ENCODE measurements at regions not wholly inside any gene's neighbourhood (a gene's known extent, or its start where the extent isn't known, plus 50 kb on each side); places are given as distances from the start of the nearest gene placed in this dataset.

GRCh38 chr4:155604718-155605626, 61.7 kb upstream of the GUCY1A1 start:
- Histone ChIP-seq H3K36me3 (ENCODE audit: control insufficient read depth in 1 of 2, insufficient read depth in 2 of 2, low read length in 2 of 2) (no peaks in the 10 kb centered on the region), H3K9me3 (ENCODE audit: control insufficient read depth in 1 of 2, low read length in 2 of 2) (no peaks in the 10 kb centered on the region), H3K9ac (ENCODE audit: low read depth in 1 of 2, low read length in 2 of 2) (no peak overlapping the region), H3K27ac (ENCODE audit: low read depth, low read length) (no peak overlapping the region), H3K27me3 (ENCODE audit: control insufficient read depth in 1 of 2, insufficient read depth in 2 of 2, low read length in 2 of 2) (no peaks in the 10 kb centered on the region), H3K4me3 (ENCODE audit: low read depth in 1 of 2, low read length in 2 of 2) (no peak overlapping the region), H3K4me1 (ENCODE audit: control insufficient read depth in 1 of 2, insufficient read depth in 2 of 2, low read length in 2 of 2) (no peaks in the 10 kb centered on the region)

GRCh38 chr4:155603360-155603891, 63.2 kb upstream of the GUCY1A1 start:
- H3K27ac ChIP-seq (ENCODE audit: low read depth, low read length), result no peak overlapping the region
- H3K4me3 ChIP-seq (ENCODE audit: low read depth in 1 of 2, low read length in 2 of 2), result no peak overlapping the region
- no peaks in the 10 kb centered on the region for H3K27me3 ChIP-seq (ENCODE audit: control insufficient read depth in 1 of 2, insufficient read depth in 2 of 2, low read length in 2 of 2)
- no peaks in the 10 kb centered on the region for H3K4me1 ChIP-seq (ENCODE audit: control insufficient read depth in 1 of 2, insufficient read depth in 2 of 2, low read length in 2 of 2)
- H3K36me3 ChIP-seq (ENCODE audit: control insufficient read depth in 1 of 2, insufficient read depth in 2 of 2, low read length in 2 of 2), result no peaks in the 10 kb centered on the region
- no peaks in the 10 kb centered on the region for H3K9me3 ChIP-seq (ENCODE audit: control insufficient read depth in 1 of 2, low read length in 2 of 2)
- no peak overlapping the region for H3K9ac ChIP-seq (ENCODE audit: low read depth in 1 of 2, low read length in 2 of 2)

DNA sequence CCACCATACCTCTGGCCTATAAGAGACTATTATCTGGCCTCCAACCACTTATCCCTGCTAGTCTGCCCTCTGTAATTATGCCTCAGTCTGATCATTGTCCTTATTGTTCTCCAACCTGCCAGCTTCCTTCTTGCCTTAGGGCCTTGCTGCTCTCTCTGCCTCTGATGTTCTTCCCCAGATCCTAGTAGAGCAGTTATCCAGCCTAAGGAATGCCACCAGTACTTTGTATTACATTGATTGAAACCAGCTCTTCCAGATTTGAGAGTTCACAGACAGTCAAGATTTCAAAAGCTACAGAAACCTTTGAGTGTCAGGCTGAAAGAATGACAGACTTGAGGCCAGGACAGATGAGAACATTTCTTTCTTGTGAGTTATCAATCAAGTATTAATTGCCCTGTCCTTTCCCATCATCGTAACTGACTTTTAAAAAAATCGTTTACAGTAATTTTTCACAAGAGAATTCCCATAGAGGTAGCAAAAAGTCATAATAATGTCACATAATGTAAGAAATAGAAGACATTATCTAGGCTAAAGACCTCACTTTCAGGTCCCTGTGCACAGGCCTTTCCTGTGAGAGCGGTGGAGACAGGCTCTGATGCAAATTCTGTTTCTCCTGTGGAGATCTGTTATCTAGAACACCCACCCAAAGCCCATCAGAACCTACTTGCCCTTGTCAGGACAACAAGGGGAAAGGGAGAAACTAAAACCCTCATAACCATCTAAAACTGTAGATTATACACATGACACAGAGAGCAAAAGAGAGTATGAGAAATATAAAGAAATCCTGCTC, 64.1 kb upstream of the GUCY1A1 start:
- H3K36me3 ChIP-seq (ENCODE audit: control insufficient read depth in 1 of 2, insufficient read depth in 2 of 2, low read length in 2 of 2), result no peaks in the 10 kb centered on the region
- H3K4me1 ChIP-seq (ENCODE audit: control insufficient read depth in 1 of 2, insufficient read depth in 2 of 2, low read length in 2 of 2), result no peaks in the 10 kb centered on the region
- no peak overlapping the region for H3K9ac ChIP-seq (ENCODE audit: low read depth in 1 of 2, low read length in 2 of 2)
- H3K9me3 ChIP-seq (ENCODE audit: control insufficient read depth in 1 of 2, low read length in 2 of 2), result no peaks in the 10 kb centered on the region
- no peak overlapping the region for H3K27ac ChIP-seq (ENCODE audit: low read depth, low read length)
- no peaks in the 10 kb centered on the region for H3K27me3 ChIP-seq (ENCODE audit: control insufficient read depth in 1 of 2, insufficient read depth in 2 of 2, low read length in 2 of 2)
- H3K4me3 ChIP-seq (ENCODE audit: low read depth in 1 of 2, low read length in 2 of 2), result no peak overlapping the region

GRCh38 chr4:155600244-155600643, 66.4 kb upstream of the GUCY1A1 start:
- no peaks in the 10 kb centered on the region for H3K9me3 ChIP-seq (ENCODE audit: control insufficient read depth in 1 of 2, low read length in 2 of 2)

GRCh38 chr4:155599596-155599995, 67.1 kb upstream of the GUCY1A1 start:
- Histone ChIP-seq H3K9me3 (ENCODE audit: control insufficient read depth in 1 of 2, low read length in 2 of 2) (no peaks in the 10 kb centered on the region), H3K4me3 (ENCODE audit: low read depth in 1 of 2, low read length in 2 of 2) (no peak overlapping the region), H3K27ac (ENCODE audit: low read depth, low read length) (no peak overlapping the region)

More at GRCh38 chr4:155600244-155600643, 66.4 kb upstream of the GUCY1A1 start:
- H3K27ac ChIP-seq (ENCODE audit: low read depth, low read length), result no peak overlapping the region
- H3K36me3 ChIP-seq (ENCODE audit: control insufficient read depth in 1 of 2, insufficient read depth in 2 of 2, low read length in 2 of 2), result no peaks in the 10 kb centered on the region
- no peak overlapping the region for H3K4me3 ChIP-seq (ENCODE audit: low read depth in 1 of 2, low read length in 2 of 2)
- H3K27me3 ChIP-seq (ENCODE audit: control insufficient read depth in 1 of 2, insufficient read depth in 2 of 2, low read length in 2 of 2), result no peaks in the 10 kb centered on the region
- no peaks in the 10 kb centered on the region for H3K4me1 ChIP-seq (ENCODE audit: control insufficient read depth in 1 of 2, insufficient read depth in 2 of 2, low read length in 2 of 2)
- H3K9ac ChIP-seq (ENCODE audit: low read depth in 1 of 2, low read length in 2 of 2), result no peak overlapping the region

DNA sequence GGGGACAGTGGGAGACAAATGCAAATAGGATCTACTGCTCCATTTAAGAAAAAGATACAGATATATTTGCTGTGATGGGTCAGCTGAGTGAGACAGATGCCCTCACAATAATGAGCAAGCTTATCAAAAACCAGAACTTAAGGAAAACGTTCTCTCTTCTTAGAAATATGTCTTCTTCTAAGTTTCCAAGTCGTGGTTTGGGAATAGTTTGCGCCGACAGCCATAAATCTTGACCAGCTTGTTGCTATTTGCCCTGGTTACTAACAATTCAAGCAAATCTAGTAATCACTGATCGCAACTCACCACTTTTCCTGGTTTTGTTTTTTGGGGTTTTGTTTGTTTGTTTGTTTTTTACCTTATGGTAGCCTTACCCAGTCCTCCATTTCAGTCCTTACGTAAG, 67.6 kb upstream of the GUCY1A1 start:
- no peaks in the 10 kb centered on the region for H3K27me3 ChIP-seq (ENCODE audit: control insufficient read depth in 1 of 2, insufficient read depth in 2 of 2, low read length in 2 of 2)
- H3K9ac ChIP-seq (ENCODE audit: low read depth in 1 of 2, low read length in 2 of 2), result no peak overlapping the region
- H3K9me3 ChIP-seq (ENCODE audit: control insufficient read depth in 1 of 2, low read length in 2 of 2), result no peaks in the 10 kb centered on the region
- no peak overlapping the region for H3K4me3 ChIP-seq (ENCODE audit: low read depth in 1 of 2, low read length in 2 of 2)
- H3K27ac ChIP-seq (ENCODE audit: low read depth, low read length), result no peak overlapping the region
- no peaks in the 10 kb centered on the region for H3K36me3 ChIP-seq (ENCODE audit: control insufficient read depth in 1 of 2, insufficient read depth in 2 of 2, low read length in 2 of 2)
- no peaks in the 10 kb centered on the region for H3K4me1 ChIP-seq (ENCODE audit: control insufficient read depth in 1 of 2, insufficient read depth in 2 of 2, low read length in 2 of 2)

More at GRCh38 chr4:155599596-155599995, 67.1 kb upstream of the GUCY1A1 start:
- H3K4me1 ChIP-seq (ENCODE audit: control insufficient read depth in 1 of 2, insufficient read depth in 2 of 2, low read length in 2 of 2), result no peaks in the 10 kb centered on the region
- no peak overlapping the region for H3K9ac ChIP-seq (ENCODE audit: low read depth in 1 of 2, low read length in 2 of 2)
- H3K36me3 ChIP-seq (ENCODE audit: control insufficient read depth in 1 of 2, insufficient read depth in 2 of 2, low read length in 2 of 2), result no peaks in the 10 kb centered on the region
- H3K27me3 ChIP-seq (ENCODE audit: control insufficient read depth in 1 of 2, insufficient read depth in 2 of 2, low read length in 2 of 2), result no peaks in the 10 kb centered on the region

DNA sequence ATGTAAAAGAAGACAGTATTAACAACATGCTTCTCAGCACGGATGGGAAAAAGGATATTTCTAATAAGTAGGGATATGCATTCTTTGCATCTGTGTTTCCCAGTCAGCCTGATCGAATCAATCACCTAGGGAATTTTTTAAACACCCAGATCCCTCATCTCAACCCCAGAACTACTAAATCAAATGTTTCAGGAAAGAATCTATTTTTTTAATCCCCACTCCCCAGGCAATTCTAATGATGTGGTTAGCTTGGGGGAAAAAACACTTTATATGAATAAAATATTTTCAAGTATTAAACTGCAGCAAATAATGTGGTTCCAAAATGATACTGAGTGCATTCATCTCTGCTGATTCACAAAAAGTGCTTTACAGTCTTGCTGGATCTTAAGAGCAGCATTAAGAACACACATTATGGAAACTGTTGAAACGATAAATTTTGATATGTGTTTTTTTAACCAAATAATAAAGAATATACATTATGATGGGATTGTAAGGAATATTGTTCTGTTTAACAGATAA, 68.7 kb upstream of the GUCY1A1 start:
- H3K9me3 ChIP-seq (ENCODE audit: control insufficient read depth in 1 of 2, low read length in 2 of 2), result no peaks in the 10 kb centered on the region

GRCh38 chr4:155597281-155597680, 69.4 kb upstream of the GUCY1A1 start:
- Histone ChIP-seq H3K4me1 (ENCODE audit: control insufficient read depth in 1 of 2, insufficient read depth in 2 of 2, low read length in 2 of 2) (no peaks in the 10 kb centered on the region), H3K9ac (ENCODE audit: low read depth in 1 of 2, low read length in 2 of 2) (no peak overlapping the region), H3K27ac (ENCODE audit: low read depth, low read length) (no peak overlapping the region), H3K27me3 (ENCODE audit: control insufficient read depth in 1 of 2, insufficient read depth in 2 of 2, low read length in 2 of 2) (no peaks in the 10 kb centered on the region), H3K36me3 (ENCODE audit: control insufficient read depth in 1 of 2, insufficient read depth in 2 of 2, low read length in 2 of 2) (no peaks in the 10 kb centered on the region), H3K4me3 (ENCODE audit: low read depth in 1 of 2, low read length in 2 of 2) (no peak overlapping the region), H3K9me3 (ENCODE audit: control insufficient read depth in 1 of 2, low read length in 2 of 2) (no peaks in the 10 kb centered on the region)

More for the DNA sequence above, 68.7 kb upstream of the GUCY1A1 start:
- H3K9ac ChIP-seq (ENCODE audit: low read depth in 1 of 2, low read length in 2 of 2), result no peak overlapping the region
- no peaks in the 10 kb centered on the region for H3K36me3 ChIP-seq (ENCODE audit: control insufficient read depth in 1 of 2, insufficient read depth in 2 of 2, low read length in 2 of 2)
- no peaks in the 10 kb centered on the region for H3K4me1 ChIP-seq (ENCODE audit: control insufficient read depth in 1 of 2, insufficient read depth in 2 of 2, low read length in 2 of 2)
- H3K4me3 ChIP-seq (ENCODE audit: low read depth in 1 of 2, low read length in 2 of 2), result no peak overlapping the region
- H3K27ac ChIP-seq (ENCODE audit: low read depth, low read length), result no peak overlapping the region
- no peaks in the 10 kb centered on the region for H3K27me3 ChIP-seq (ENCODE audit: control insufficient read depth in 1 of 2, insufficient read depth in 2 of 2, low read length in 2 of 2)

GRCh38 chr4:155593793-155594192, 72.9 kb upstream of the GUCY1A1 start:
- Histone ChIP-seq H3K27ac (ENCODE audit: low read depth, low read length) (no peak overlapping the region), H3K36me3 (ENCODE audit: control insufficient read depth in 1 of 2, insufficient read depth in 2 of 2, low read length in 2 of 2) (no peaks in the 10 kb centered on the region), H3K9me3 (ENCODE audit: control insufficient read depth in 1 of 2, low read length in 2 of 2) (no peaks in the 10 kb centered on the region), H3K27me3 (ENCODE audit: control insufficient read depth in 1 of 2, insufficient read depth in 2 of 2, low read length in 2 of 2) (no peaks in the 10 kb centered on the region), H3K9ac (ENCODE audit: low read depth in 1 of 2, low read length in 2 of 2) (no peak overlapping the region), H3K4me1 (ENCODE audit: control insufficient read depth in 1 of 2, insufficient read depth in 2 of 2, low read length in 2 of 2) (no peaks in the 10 kb centered on the region), H3K4me3 (ENCODE audit: low read depth in 1 of 2, low read length in 2 of 2) (no peak overlapping the region)

DNA sequence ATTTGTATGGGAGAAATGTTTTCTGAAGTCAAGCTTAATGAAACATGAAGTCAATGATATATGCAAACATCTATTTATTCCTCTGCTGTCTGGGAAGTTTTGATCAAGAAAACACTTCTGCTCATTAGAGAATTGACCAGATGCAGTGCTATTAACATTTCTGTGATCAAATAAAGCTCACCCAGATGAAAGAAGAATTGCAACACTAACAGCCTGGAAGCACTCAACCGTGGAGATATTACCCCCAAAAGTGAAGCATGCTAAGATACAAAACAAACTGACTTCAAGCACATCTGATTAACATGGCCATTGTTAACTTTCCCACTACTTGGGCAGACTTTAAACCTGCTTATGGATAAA, 73.7 kb upstream of the GUCY1A1 start:
- Histone ChIP-seq H3K4me1 (ENCODE audit: control insufficient read depth in 1 of 2, insufficient read depth in 2 of 2, low read length in 2 of 2) (no peaks in the 10 kb centered on the region), H3K4me3 (ENCODE audit: low read depth in 1 of 2, low read length in 2 of 2) (no peak overlapping the region), H3K9me3 (ENCODE audit: control insufficient read depth in 1 of 2, low read length in 2 of 2) (no peaks in the 10 kb centered on the region), H3K27ac (ENCODE audit: low read depth, low read length) (no peak overlapping the region), H3K36me3 (ENCODE audit: control insufficient read depth in 1 of 2, insufficient read depth in 2 of 2, low read length in 2 of 2) (no peaks in the 10 kb centered on the region), H3K9ac (ENCODE audit: low read depth in 1 of 2, low read length in 2 of 2) (no peak overlapping the region), H3K27me3 (ENCODE audit: control insufficient read depth in 1 of 2, insufficient read depth in 2 of 2, low read length in 2 of 2) (no peaks in the 10 kb centered on the region)

Data from duodenal mucosa (tissue), 2 donors.